Gastrocnemius medialis (tissue), 4 donors: ENCODE measurements at regions not wholly inside any gene's neighbourhood (a gene's known extent, or its start where the extent isn't known, plus 50 kb on each side); places are given as distances from the start of the nearest gene placed in this dataset.
"Not testable (repeated sequence)": the region's sequence is repeated elsewhere in the genome, so short reads cannot be mapped to it uniquely, and the experiment has no call there.

Experiments used
- ATAC-seq, 2 donors: fragments of 150-250 bp; one replicate each; pipeline ENCODE4 v1.9.1; 2016
- DNase-seq, 2 donors: peaks; one replicate each; pipeline ENCODE4 v3.0.0-alpha.2; 2019
- H3K27ac ChIP-seq, 4 donors: fragments of 200-600 bp; sonication (generic); 1 replicate in 1 of 4; 2 replicates in 3 of 4; pipeline ENCODE4 v1.5.1; 2016 to 2018; ENCODE audit warnings: mild to moderate bottlenecking in 2 of 4, moderate library complexity in 1 of 4
- H3K27me3 ChIP-seq, 3 donors: fragments of 200-600 bp; sonication (generic) in 2 of 3; 1 replicate in 1 of 3; 2 replicates in 2 of 3; pipeline versions ENCODE4 v1.5.1 to v1.6.0; 2016 to 2019; ENCODE audit warnings: mild to moderate bottlenecking in 1 of 3, moderate library complexity in 1 of 3
- H3K36me3 ChIP-seq, 2 donors: fragments of 200-600 bp; sonication (generic) in 1 of 2; one replicate each; pipeline ENCODE4 v1.5.1; 2017 to 2018
- H3K4me1 ChIP-seq, 2 donors: fragments of 200-600 bp; sonication (generic) in 1 of 2; one replicate each; pipeline ENCODE4 v1.5.1; 2016 to 2017; ENCODE audit warnings: mild to moderate bottlenecking in 2 of 2
- H3K4me3 ChIP-seq, 4 donors: fragments of 200-600 bp; sonication (generic) in 3 of 4; 1 replicate in 1 of 4; 2 replicates in 3 of 4; pipeline ENCODE4 v1.5.1; 2016 to 2019; ENCODE audit warnings: mild to moderate bottlenecking in 2 of 4
- H3K9me3 ChIP-seq, 3 donors: fragments of 200-600 bp; sonication (generic) in 2 of 3; 1 replicate in 1 of 3; 2 replicates in 2 of 3; pipeline ENCODE4 v1.5.1; 2016 to 2019
- POLR2A ChIP-seq, 2 donors: fragments of 450-650 bp; IDR thresholded peaks; one replicate each; pipeline ENCODE4 v1.6.1; 2017; ENCODE audit warnings: antibody characterized with exemption in 2 of 2, mild to moderate bottlenecking in 2 of 2, moderate library complexity in 2 of 2
- in situ Hi-C, 4 donors: fragments of 200-750 bp; cut with MboI; loops; one replicate each; pipeline versions ENCODE4 v1.15.0 to v1.8.0; 2017; ENCODE audit warnings: low sequenced_read_pairs in 4 of 4
- intact Hi-C: fragments of 100-400 bp; cut with DNase I; formaldehyde crosslinking; loops from one replicate; pipeline ENCODE4 v1.15.1; 2023; ENCODE audit warnings: low total_unique reads
- TF ChIP-seq, protein P1 (sequence below), 5 experiments: fragments of 450-650 bp in 3 of 5; fragments of 200-600 bp in 2 of 5; sonication (generic) in 2 of 5; IDR thresholded peaks in 4 of 5; conservative IDR thresholded peaks in 1 of 5; 1 replicate in 4 of 5; 2 replicates in 1 of 5; pipeline ENCODE4 v1.5.1; 2016 to 2019; ENCODE audit warnings: antibody characterized with exemption in 5 of 5, mild to moderate bottlenecking in 3 of 5, moderate library complexity in 3 of 5

DNA sequence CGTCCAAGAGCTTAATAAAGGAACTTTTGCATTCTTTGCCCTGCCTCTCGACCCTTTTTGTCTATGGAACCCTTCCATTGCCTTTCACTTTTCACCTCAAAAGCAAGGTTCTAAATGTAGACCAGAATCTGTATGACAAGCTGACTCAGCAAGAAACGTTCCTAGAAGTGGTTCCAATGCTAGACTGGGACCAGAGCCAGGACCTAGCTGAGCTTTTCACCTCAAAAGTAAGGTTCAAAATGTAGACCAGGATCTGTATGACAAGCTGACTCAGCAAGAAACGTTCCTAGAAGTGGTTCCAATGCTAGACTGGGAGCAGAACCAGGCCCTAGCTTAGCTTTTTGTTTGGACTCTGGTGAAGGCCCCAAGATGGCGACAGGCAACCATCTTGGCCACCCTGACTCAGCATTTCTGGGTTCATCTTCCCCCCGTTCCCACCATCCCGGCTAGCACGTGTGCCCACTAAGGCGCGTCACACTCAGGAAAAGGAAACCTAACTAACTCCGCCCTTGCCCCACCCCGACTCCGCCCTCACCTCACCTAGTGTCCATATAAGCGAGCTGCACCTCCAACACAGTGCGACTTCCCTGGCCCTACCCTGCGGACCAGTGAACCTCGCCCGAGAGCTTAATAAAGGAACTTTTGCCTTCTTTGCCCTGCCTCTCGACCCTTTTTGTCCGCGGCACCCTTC is 53.0 kb upstream of the TMEM97 start:
- H3K4me1 ChIP-seq, H3K4me3 ChIP-seq, ATAC-seq, H3K27me3 ChIP-seq, H3K9me3 ChIP-seq, DNase-seq, H3K36me3 ChIP-seq, in situ Hi-C loops, H3K27ac ChIP-seq, intact Hi-C loops: not testable (repeated sequence)

DNA sequence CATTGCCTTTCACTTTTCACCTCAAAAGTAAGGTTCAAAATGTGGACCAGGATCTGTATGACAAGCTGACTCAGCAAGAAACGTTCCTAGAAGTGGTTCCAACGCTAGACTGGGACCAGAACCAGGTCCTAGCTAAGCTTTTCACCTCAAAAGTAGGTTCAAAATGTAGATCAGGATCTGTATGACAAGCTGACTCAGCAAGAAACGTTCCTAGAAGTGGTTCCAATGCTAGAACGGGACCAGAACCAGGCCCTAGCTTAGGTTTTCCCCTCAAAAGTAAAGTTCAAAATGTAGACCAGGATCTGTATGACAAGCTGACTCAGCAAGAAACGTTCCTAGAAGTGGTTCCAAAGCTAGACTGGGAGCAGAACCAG is 52.5 kb upstream of the TMEM97 start:
- H3K4me3 ChIP-seq, intact Hi-C loops, H3K36me3 ChIP-seq, ATAC-seq, H3K9me3 ChIP-seq, H3K27me3 ChIP-seq, H3K4me1 ChIP-seq, H3K27ac ChIP-seq, in situ Hi-C loops, DNase-seq: not testable (repeated sequence)

DNA sequence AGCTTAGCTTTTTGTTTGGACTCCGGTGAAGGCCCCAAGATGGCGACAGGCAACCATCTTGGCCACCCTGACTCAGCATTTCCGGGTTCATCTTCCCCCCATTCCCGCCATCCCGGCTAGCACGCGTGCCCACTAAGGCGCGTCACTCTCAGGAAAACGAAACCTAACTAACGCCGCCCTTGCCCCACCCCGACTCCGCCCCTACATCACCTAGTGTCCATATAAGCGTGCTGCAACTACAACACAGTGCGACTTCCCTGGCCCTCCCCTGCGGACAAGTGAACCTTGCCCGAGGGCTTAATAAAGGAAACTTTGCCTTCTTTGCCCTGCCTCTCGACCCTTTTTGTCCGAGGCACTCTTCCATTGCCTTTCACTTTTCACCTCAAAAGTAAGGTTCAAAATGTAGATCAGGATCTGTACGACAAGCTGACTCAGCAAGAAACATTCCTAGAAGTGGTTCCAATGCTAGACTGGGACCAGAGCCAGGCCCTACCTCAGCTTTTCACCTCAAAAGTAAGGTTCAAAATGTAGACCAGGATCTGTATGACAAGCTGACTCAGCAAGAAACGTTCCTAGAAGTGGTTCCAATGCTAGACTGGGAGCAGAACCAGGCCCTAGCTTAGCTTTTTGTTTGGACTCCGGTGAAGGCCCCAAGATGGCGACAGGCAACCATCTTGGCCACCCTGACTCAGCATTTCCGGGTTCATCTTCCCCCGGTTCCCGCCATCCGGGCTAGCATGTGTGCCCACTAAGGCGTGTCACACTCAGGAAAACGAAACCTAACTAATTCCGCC is 51.9 kb upstream of the TMEM97 start:
- H3K4me3 ChIP-seq, H3K4me1 ChIP-seq, H3K9me3 ChIP-seq, H3K36me3 ChIP-seq, ATAC-seq, in situ Hi-C loops, H3K27me3 ChIP-seq, H3K27ac ChIP-seq, intact Hi-C loops, DNase-seq: not testable (repeated sequence)

GRCh38 chr17:28267720-28268609 is 51.0 kb upstream of the TMEM97 start:
- Histone ChIP-seq H3K9me3 (peaks cover 0 to 3% (median 0%) of the 10 kb centered on the region in 3 donors), H3K4me1 (no peaks in the 10 kb centered on the region), H3K27ac (no peak overlapping the region), H3K36me3 (no peaks in the 10 kb centered on the region), H3K27me3 (no peaks in the 10 kb centered on the region), H3K4me3 (no peak overlapping the region)
- no peak for TF ChIP-seq POLR2A (IDR thresholded peaks at IDR 0.05)
- TF ChIP-seq, protein P1, sequence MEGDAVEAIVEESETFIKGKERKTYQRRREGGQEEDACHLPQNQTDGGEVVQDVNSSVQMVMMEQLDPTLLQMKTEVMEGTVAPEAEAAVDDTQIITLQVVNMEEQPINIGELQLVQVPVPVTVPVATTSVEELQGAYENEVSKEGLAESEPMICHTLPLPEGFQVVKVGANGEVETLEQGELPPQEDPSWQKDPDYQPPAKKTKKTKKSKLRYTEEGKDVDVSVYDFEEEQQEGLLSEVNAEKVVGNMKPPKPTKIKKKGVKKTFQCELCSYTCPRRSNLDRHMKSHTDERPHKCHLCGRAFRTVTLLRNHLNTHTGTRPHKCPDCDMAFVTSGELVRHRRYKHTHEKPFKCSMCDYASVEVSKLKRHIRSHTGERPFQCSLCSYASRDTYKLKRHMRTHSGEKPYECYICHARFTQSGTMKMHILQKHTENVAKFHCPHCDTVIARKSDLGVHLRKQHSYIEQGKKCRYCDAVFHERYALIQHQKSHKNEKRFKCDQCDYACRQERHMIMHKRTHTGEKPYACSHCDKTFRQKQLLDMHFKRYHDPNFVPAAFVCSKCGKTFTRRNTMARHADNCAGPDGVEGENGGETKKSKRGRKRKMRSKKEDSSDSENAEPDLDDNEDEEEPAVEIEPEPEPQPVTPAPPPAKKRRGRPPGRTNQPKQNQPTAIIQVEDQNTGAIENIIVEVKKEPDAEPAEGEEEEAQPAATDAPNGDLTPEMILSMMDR (IDR thresholded peaks at IDR 0.05 in 4 of 5, conservative IDR thresholded peaks at IDR 0.05 in 1 of 5), result no peak
- DNase-seq (no peak), ATAC-seq (no peak)
- intact Hi-C loops, result no loop called here
- in situ Hi-C loops, result no loop called here

GRCh38 chr17:28268610-28269313 is 50.2 kb upstream of the TMEM97 start:
- in situ Hi-C loops, result no loop called here
- no peaks in the 10 kb centered on the region for H3K4me1 ChIP-seq
- ATAC-seq, result no peak

More at GRCh38 chr17:28268610-28269313, 50.2 kb upstream of the TMEM97 start:
- Histone ChIP-seq H3K4me3 (no peak overlapping the region), H3K27ac (no peak overlapping the region), H3K27me3 (no peaks in the 10 kb centered on the region), H3K36me3 (no peaks in the 10 kb centered on the region), H3K9me3 (no peaks in the 10 kb centered on the region)
- DNase-seq, result no peak
- TF ChIP-seq POLR2A (IDR thresholded peaks at IDR 0.05), result no peak
- TF ChIP-seq, protein P1 (IDR thresholded peaks at IDR 0.05 in 4 of 5, conservative IDR thresholded peaks at IDR 0.05 in 1 of 5), result no peak
- intact Hi-C loops, result no loop called here
